SH-SY5Y (cell line): ENCODE measurements at regions not wholly inside any gene's neighbourhood (a gene's known extent, or its start where the extent isn't known, plus 50 kb on each side); places are given as distances from the start of the nearest gene placed in this dataset.

Source experiments
- GATA2 ChIP-seq: IDR thresholded peaks from 2 replicates; pipeline ENCODE4 v1.6.1; 2011; ENCODE audit warnings: mild to moderate bottlenecking, low read depth, low read length
- GATA3 ChIP-seq: IDR thresholded peaks from 2 replicates; pipeline ENCODE4 v1.6.1; 2011; ENCODE audit warnings: low read depth, mild to moderate bottlenecking, low read length, moderate library complexity

DNA sequence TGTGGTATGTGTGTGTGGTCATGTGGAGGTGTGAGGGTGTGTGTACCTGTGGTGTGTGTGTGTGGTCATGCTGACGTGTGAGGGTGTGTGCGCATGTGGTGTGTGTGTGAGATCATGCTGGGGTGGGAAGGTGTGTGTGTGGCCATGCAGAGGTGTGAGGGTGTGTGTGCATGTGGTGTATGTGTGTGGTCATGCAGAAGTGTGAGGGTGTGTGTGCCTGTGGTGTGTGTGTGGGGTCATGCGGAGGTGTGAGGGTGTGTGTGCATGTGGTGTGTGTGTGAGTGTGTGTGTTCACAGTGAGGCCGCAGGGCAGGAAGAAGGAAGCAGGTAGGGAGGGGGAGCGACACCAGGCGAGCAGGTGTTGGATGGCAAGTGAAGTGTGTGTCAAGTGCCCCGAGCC is 259.0 kb downstream of the LOXHD1 start:
- TF ChIP-seq GATA2 (no peak), GATA3 (no peak)

DNA sequence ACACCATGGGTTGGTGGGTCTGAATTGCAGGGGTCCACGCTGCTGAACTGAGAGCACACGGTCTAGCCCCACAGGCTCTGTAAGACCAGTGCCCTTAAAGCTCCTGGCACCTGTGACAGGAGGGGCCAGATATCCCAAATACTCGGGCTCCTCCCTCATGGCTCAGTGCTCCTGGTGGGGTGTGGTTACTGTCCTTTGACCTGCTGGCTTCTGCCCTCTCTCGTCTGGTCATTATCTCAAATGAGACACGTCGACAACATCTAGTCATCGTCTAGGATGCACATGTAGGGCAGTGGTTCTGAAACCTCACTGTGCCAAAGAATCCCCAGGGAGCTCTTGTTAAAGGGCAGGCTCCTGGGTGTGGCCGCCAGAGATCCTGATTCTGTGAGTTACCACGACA is 258.4 kb downstream of the LOXHD1 start:
- TF ChIP-seq GATA2: no peak
- no peak for TF ChIP-seq GATA3

DNA sequence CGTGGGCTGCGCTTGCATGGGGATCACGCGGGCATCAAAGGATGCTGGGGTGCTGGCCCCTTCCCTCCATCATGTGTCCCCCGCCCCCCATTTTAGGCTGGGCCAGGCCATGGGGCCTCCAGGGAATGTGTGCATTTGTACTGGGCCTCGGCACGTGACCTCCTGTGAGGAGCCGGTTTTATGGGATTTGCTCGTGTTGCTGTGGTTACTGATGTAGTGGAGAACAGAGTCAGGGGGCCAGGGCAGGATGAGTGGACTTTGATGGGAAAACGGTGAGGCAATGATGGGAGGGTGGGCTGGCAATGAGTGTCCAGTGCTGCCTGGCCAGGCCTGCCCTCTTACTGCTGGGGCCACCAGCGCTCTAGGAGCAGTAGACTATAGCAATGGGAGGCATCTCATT is 257.7 kb downstream of the LOXHD1 start:
- TF ChIP-seq GATA3 (no peak), GATA2 (no peak)

GRCh38 chr18:46400449-46400848 is 256.6 kb downstream of the LOXHD1 start:
- TF ChIP-seq GATA3 (no peak), GATA2 (no peak)

- TF ChIP-seq GATA2 (no peak), GATA3 (no peak)
Measured at GRCh38 chr18:46401486-46402070, 255.4 kb downstream of the LOXHD1 start.

- TF ChIP-seq GATA2 (no peak), GATA3 (no peak)
Measured at GRCh38 chr18:46402396-46402795, 254.6 kb downstream of the LOXHD1 start.

GRCh38 chr18:46402945-46403344 is 254.1 kb downstream of the LOXHD1 start:
- TF ChIP-seq GATA2 (peak; percentile 44; the same call in 1 of the 2 replicates), GATA3 (no peak)

GRCh38 chr18:46405832-46406538 is 251.0 kb downstream of the LOXHD1 start:
- TF ChIP-seq GATA2 (no peak), GATA3 (no peak)

DNA sequence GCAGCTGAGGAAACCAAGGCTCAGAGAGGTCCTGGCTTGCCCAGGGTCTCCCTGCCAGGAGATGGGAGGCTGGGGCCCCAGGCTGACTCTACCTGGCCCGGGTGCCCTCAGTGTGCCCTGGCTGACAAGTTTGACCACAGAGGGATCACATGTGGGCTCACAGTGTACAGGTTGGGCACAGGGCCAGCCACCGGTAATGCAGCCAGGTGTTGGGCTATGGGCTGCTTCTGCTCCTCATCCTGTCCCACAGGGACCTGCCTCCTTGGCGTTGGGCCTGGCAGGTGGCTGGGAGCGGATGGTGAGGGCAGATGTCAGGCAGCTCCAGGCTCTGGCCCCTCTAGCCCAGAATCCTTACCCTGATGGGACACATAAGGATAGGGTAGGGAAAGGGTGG is 250.5 kb downstream of the LOXHD1 start:
- no peak for TF ChIP-seq GATA3
- no peak for TF ChIP-seq GATA2

DNA sequence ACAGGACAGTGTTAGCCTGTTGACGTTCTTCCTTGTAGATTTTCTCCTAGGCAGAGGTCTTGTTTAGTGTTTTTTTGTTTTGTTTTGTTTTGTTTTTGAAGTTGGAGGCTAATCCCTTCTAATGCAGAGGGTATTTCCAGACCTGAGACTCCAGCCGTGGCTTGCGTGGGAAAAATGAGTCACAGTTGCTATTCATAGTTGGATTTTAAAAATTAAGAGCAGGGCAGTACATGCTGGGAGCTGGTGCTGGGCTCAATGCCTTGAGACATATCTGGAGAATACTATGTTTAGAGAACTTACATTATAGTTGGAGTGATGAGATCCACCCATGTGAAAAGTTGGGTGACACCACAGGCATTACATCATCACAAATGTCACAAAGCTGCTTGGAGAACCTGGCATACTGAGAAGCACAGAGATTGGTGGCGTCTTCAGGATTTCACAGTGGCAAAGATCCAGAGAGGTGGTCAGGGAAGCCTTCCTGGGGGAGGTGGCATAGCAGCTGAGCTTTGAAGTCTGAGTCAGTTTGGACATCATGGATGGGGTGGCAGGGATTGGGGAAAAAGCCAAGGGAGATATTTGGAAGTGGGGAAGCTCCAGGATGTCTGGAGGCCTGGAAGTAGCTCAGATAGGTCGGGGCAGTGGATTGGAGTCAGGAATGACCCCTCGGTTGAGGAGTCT is 249.4 kb downstream of the LOXHD1 start:
- TF ChIP-seq GATA3 (no peak), GATA2 (no peak)

DNA sequence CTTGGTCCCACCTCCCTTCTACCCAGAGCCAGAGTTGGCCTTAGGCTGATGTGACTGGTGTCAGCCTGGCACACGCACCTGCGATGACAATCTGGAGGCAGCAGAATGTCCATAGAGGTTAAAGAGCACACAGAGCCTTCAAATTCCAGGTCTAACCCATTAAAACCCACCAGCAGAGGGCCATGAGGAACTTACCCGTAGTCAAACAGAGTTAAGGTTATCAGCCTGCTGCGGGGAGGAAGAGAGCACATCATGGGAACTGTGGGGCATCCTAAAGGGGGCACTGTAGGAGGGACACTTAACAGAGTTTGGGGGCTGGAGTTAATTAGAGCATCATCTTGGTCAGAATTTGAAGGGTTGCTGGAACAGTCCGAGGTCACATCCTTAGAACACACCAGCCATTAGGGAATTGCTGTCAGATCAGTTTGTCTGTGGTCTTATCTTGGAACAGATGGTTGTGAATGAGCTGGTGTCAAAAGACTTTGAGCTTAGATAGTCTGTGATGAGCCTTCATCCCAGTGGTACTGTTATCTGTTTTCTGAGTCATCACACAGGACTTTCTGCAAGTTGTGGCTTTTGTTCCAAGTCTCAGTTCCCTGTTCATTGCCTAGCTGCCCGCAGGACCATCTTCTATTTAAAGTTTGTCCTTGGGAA is 248.6 kb downstream of the LOXHD1 start:
- TF ChIP-seq GATA2 (no peak), GATA3 (no peak)

DNA sequence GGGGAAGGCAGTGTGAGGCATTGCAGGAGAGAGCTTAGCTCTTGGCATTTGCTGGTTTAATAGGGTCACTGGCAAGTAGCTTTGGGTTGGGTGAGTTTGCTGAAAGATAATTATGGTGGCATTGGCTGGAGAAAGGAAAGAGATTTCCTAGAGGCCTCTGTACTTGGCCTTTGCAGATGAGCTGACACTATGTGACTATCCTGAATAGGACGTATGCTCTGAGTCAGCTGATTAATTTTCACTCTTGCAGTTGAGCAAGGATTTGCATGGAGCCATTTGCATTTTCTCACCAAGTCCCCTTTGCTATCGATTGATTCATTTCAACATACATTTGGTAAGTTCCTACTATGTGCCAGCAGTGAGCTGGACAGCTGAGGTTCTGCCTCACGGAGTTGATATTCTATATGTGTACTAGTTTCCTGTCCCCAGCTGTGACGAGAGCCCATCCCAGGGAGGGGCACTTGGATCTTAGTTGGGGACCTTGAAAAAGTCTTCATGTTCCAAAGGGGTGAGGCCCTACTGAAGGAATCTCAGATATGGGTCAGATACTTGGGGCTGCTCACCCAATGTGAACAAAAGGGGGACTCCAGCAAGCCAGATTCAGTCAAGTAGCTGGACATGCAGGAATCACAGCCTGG is 245.7 kb downstream of the LOXHD1 start:
- TF ChIP-seq GATA3 (no peak), GATA2 (no peak)

GRCh38 chr18:46411867-46412690 is 244.9 kb downstream of the LOXHD1 start:
- TF ChIP-seq GATA2 (no peak), GATA3 (no peak)

GRCh38 chr18:46412916-46413315 is 244.1 kb downstream of the LOXHD1 start:
- TF ChIP-seq GATA2: no peak
- no peak for TF ChIP-seq GATA3
